ENCODE measurements at regions not wholly inside any gene's neighbourhood (a gene's known extent, or its start where the extent isn't known, plus 50 kb on each side); places are given as distances from the start of the nearest gene placed in this dataset.

GRCh38 chr2:144693179-144693578 lies 173.3 kb upstream of the ZEB2 start:
- no peak for DNase-seq (ENCODE audit: low read depth)
- no peak for TF ChIP-seq CTCF (IDR thresholded peaks at IDR 0.05; ENCODE audit: control insufficient read depth, insufficient read depth, low read depth, low read length, missing control alignments)
- H3K4me3 ChIP-seq (ENCODE audit: control insufficient read depth, low read depth, low read length), result no peak overlapping the region

- TF ChIP-seq CTCF (IDR thresholded peaks at IDR 0.05; ENCODE audit: control insufficient read depth, insufficient read depth, low read depth, low read length, missing control alignments), result no peak
- DNase-seq (ENCODE audit: low read depth), result no peak
- no peak overlapping the region for H3K4me3 ChIP-seq (ENCODE audit: control insufficient read depth, low read depth, low read length)
These were observed 172.7 kb upstream of the ZEB2 start for GRCh38 chr2:144692661-144693060.

- TF ChIP-seq CTCF (IDR thresholded peaks at IDR 0.05; ENCODE audit: control insufficient read depth, insufficient read depth, low read depth, low read length, missing control alignments), result no peak
- DNase-seq (ENCODE audit: low read depth), result no peak
These were observed 170.9 kb upstream of the ZEB2 start for GRCh38 chr2:144690771-144691170.

GRCh38 chr2:144686518-144687215 lies 166.7 kb upstream of the ZEB2 start:
- H3K4me3 ChIP-seq (ENCODE audit: control insufficient read depth, low read depth, low read length), result no peak overlapping the region
- no peak for DNase-seq (ENCODE audit: low read depth)
- TF ChIP-seq CTCF (IDR thresholded peaks at IDR 0.05; ENCODE audit: control insufficient read depth, insufficient read depth, low read depth, low read length, missing control alignments), result no peak

More at GRCh38 chr2:144690771-144691170, 170.9 kb upstream of the ZEB2 start:
- no peak overlapping the region for H3K4me3 ChIP-seq (ENCODE audit: control insufficient read depth, low read depth, low read length)

- DNase-seq (ENCODE audit: low read depth), result no peak
- H3K4me3 ChIP-seq (ENCODE audit: control insufficient read depth, low read depth, low read length), result no peak overlapping the region
- TF ChIP-seq CTCF (IDR thresholded peaks at IDR 0.05; ENCODE audit: control insufficient read depth, insufficient read depth, low read depth, low read length, missing control alignments), result no peak
These were observed 164.0 kb upstream of the ZEB2 start for GRCh38 chr2:144683966-144684365.

GRCh38 chr2:144683107-144683753 lies 163.3 kb upstream of the ZEB2 start:
- no peak overlapping the region for H3K4me3 ChIP-seq (ENCODE audit: control insufficient read depth, low read depth, low read length)
- TF ChIP-seq CTCF (IDR thresholded peaks at IDR 0.05; ENCODE audit: control insufficient read depth, insufficient read depth, low read depth, low read length, missing control alignments), result no peak
- DNase-seq (ENCODE audit: low read depth), result peak; percentile 14
